HepG2 (cell line): ENCODE measurements at regions not wholly inside any gene's neighbourhood (a gene's known extent, or its start where the extent isn't known, plus 50 kb on each side); places are given as distances from the start of the nearest gene placed in this dataset.

ENCODE experiments used
- ATAC-seq: fragments of 200-7000 bp; cut with Tn5 transposase; 3 replicates; pipeline ENCODE4 v1.9.1; 2020; ENCODE audit warnings: mild to moderate bottlenecking, moderate library complexity
- BruUV-seq: library from RNA; stranded (reverse); fragments of 400-500 nt; replicated peaks from 2 replicates; lab custom pipeline; 2021; lab: Mats Ljungman, UMichigan
- CTCF ChIA-PET: fragments of 300-600 bp; formaldehyde crosslinking; extraction: SDS; loops from one replicate; lab custom pipeline; 2021; ENCODE audit warnings: low total read pairs, inconsistent platforms, low intra/inter-chr PET ratio; lab: Yijun Ruan, JAX
- POLR2A ChIA-PET: fragments of 350-600 bp; sonication (Branson Sonifier 250); formaldehyde crosslinking; loops from one replicate; lab custom pipeline; 2020; ENCODE audit warnings: antibody characterized with exemption, inconsistent platforms; lab: Yijun Ruan, JAX
- DNase-seq: peaks from one replicate; pipeline ENCODE4 v3.0.0-alpha.2; 2015; ENCODE audit warnings: low spot score
- FAIRE-seq: peaks from 3 replicates; lab custom pipeline; 2011; peaks lifted over from hg19 to GRCh38; lab: Jason Lieb, UNC
- H2AFZ ChIP-seq: one replicate; pipeline ENCODE4 v1.6.1; 2011; ENCODE audit warnings: low read length, inconsistent platforms
- H3K27ac ChIP-seq: fragments of 300-600 bp; 3 replicates; pipeline ENCODE4 v1.8.0; 2011; ENCODE audit warnings: mixed run types, mild to moderate bottlenecking, mixed read lengths, low read length, inconsistent platforms; ENCODE audit not compliant: insufficient read depth; ENCODE audit errors: extremely low read length
- H3K27me3 ChIP-seq, 2 experiments: fragments of 200-600 bp in 1 of 2; 2 replicates in 1 of 2; 3 replicates in 1 of 2; pipeline versions ENCODE4 v1.6.0 to v1.8.0; 2011; ENCODE audit warnings: low read length in 2 of 2, mild to moderate bottlenecking in 2 of 2, moderate library complexity in 2 of 2, inconsistent platforms in 1 of 2; ENCODE audit not compliant: insufficient read depth in 2 of 2, control insufficient read depth in 1 of 2
- H3K36me3 ChIP-seq, 2 experiments: fragments of 200-600 bp in 1 of 2; replicated peaks in 1 of 2; 2 replicates in 1 of 2; 3 replicates in 1 of 2; pipeline versions ENCODE4 v1.5.1 to v1.8.0; 2011; ENCODE audit warnings: low read length in 2 of 2, inconsistent platforms in 1 of 2; ENCODE audit not compliant: insufficient read depth in 2 of 2, control insufficient read depth in 1 of 2
- H3K4me1 ChIP-seq: 2 replicates; pipeline ENCODE4 v1.5.1; 2012; ENCODE audit warnings: low read length, inconsistent platforms; ENCODE audit not compliant: insufficient read depth
- H3K4me2 ChIP-seq: 2 replicates; pipeline ENCODE4 v1.6.0; 2011; ENCODE audit warnings: low read depth, low read length, inconsistent platforms
- H3K4me3 ChIP-seq, 3 experiments: fragments of 200-600 bp in 1 of 3; sonication (generic), shearing (Covaris generic) in 1 of 3; replicated peaks in 1 of 3; 2 replicates each; pipeline ENCODE4 v1.5.1; 2011 to 2016; ENCODE audit warnings: low read length in 3 of 3, inconsistent platforms in 2 of 3, low read depth in 2 of 3, mild to moderate bottlenecking in 2 of 3, control low read depth in 1 of 3, mixed read lengths in 1 of 3; ENCODE audit not compliant: insufficient read depth in 1 of 3
- H3K79me2 ChIP-seq: one replicate; pipeline ENCODE4 v1.6.1; 2011; ENCODE audit warnings: low read length, inconsistent platforms; ENCODE audit not compliant: insufficient read depth
- H3K9ac ChIP-seq: 2 replicates; pipeline ENCODE4 v1.6.0; 2011; ENCODE audit warnings: mild to moderate bottlenecking, low read depth, low read length, inconsistent platforms; ENCODE audit not compliant: insufficient read depth
- H3K9me3 ChIP-seq: 2 replicates; pipeline ENCODE4 v1.5.1; 2012; ENCODE audit warnings: mild to moderate bottlenecking, low read length
- H4K20me1 ChIP-seq: 2 replicates; pipeline ENCODE4 v1.6.0; 2011; ENCODE audit warnings: inconsistent platforms, mild to moderate bottlenecking, low read length, moderate library complexity; ENCODE audit not compliant: insufficient read depth
- CTCF ChIP-seq: sonication (generic); formaldehyde crosslinking; IDR thresholded peaks from 2 replicates; pipeline ENCODE4 v1.5.0; 2020; ENCODE audit warnings: mild to moderate bottlenecking, missing genetic modification reagents, moderate library complexity
- E2F1 ChIP-seq: sonication (generic); formaldehyde crosslinking; IDR thresholded peaks from 2 replicates; pipeline ENCODE4 v1.5.0; 2020; ENCODE audit warnings: missing genetic modification reagents
- ERF ChIP-seq: IDR thresholded peaks from 2 replicates; pipeline ENCODE4 v1.6.1; 2018; ENCODE audit warnings: missing biosample characterization, missing genetic modification reagents
- FOSL1 ChIP-seq: sonication (generic); formaldehyde crosslinking; IDR thresholded peaks from 2 replicates; pipeline ENCODE4 v1.9.0; 2021; ENCODE audit warnings: missing genetic modification reagents, borderline replicate concordance
- GTF3A ChIP-seq: sonication (generic); formaldehyde crosslinking; conservative IDR thresholded peaks from 2 replicates; pipeline ENCODE4 v1.4.0; 2020; ENCODE audit warnings: mild to moderate bottlenecking, missing genetic modification reagents
- HNRNPK ChIP-seq: fragments of 200-400 bp; formaldehyde crosslinking; IDR thresholded peaks from 2 replicates; pipeline ENCODE4 v1.6.1; 2018; ENCODE audit warnings: low read length, low read depth, moderate library complexity, mild to moderate bottlenecking; ENCODE audit not compliant: poor library complexity, severe bottlenecking
- HOXA5 ChIP-seq: sonication (generic); formaldehyde crosslinking; IDR thresholded peaks from 2 replicates; pipeline ENCODE4 v1.4.0; 2020; ENCODE audit warnings: missing genetic modification reagents
- KAT8 ChIP-seq: IDR thresholded peaks from 2 replicates; pipeline ENCODE4 v1.6.1; 2016; ENCODE audit warnings: missing genetic modification reagents, missing compliant biosample characterization
- KDM6A ChIP-seq: IDR thresholded peaks from 2 replicates; pipeline ENCODE4 v1.6.1; 2016; ENCODE audit warnings: low read depth
- MLLT10 ChIP-seq: sonication (generic); formaldehyde crosslinking; IDR thresholded peaks from 2 replicates; pipeline ENCODE4 v1.4.0; 2020; ENCODE audit warnings: missing genetic modification reagents
- PTBP1 ChIP-seq: fragments of 200-400 bp; formaldehyde crosslinking; IDR thresholded peaks from 2 replicates; pipeline ENCODE4 v1.6.1; 2018; ENCODE audit warnings: low read length, low read depth; ENCODE audit not compliant: poor library complexity, severe bottlenecking
- SRF ChIP-seq: IDR thresholded peaks from 2 replicates; pipeline ENCODE4 v1.6.1; 2011; ENCODE audit warnings: mild to moderate bottlenecking, low read depth, low read length, moderate library complexity
- STAG1 ChIP-seq: sonication (generic); formaldehyde crosslinking; IDR thresholded peaks from 2 replicates; pipeline ENCODE4 v1.4.0; 2020; ENCODE audit warnings: missing genetic modification reagents
- ZBTB7A ChIP-seq: sonication (generic); formaldehyde crosslinking; IDR thresholded peaks from 2 replicates; pipeline ENCODE4 v1.8.0; 2022; ENCODE audit warnings: mild to moderate bottlenecking, missing genetic modification reagents
- ZFYVE20 ChIP-seq: sonication (generic); formaldehyde crosslinking; IDR thresholded peaks from 2 replicates; pipeline ENCODE4 v1.8.0; 2023; ENCODE audit warnings: low read depth, mild to moderate bottlenecking, moderate library complexity, missing genetic modification reagents, borderline replicate concordance
- WGBS: methylation state at CpG from one replicate; pipeline ENCODE4 v1.1.6; 2017; ENCODE audit warnings: low lambda C conversion rate; 5-methylcytosine and 5-hydroxymethylcytosine counted together
- in situ Hi-C: cut with HindIII; loops from 2 replicates; pipeline ENCODE4 v1.10.0; 2017; ENCODE audit warnings: low pct_unique_long_range_greater_than_20kb; ENCODE audit not compliant: extremely low pct_ligation_motif_present
- intact Hi-C: fragments of 100-400 bp; cut with micrococcal nuclease; formaldehyde crosslinking; loops from one replicate; pipeline ENCODE4 v1.10.0; 2022; ENCODE audit not compliant: unreplicated experiment
- TF ChIP-seq, protein P1 (sequence below): sonication (generic); formaldehyde crosslinking; IDR thresholded peaks from 2 replicates; pipeline ENCODE4 v1.8.0; 2022; ENCODE audit warnings: mild to moderate bottlenecking, missing genetic modification reagents, moderate library complexity

DNA sequence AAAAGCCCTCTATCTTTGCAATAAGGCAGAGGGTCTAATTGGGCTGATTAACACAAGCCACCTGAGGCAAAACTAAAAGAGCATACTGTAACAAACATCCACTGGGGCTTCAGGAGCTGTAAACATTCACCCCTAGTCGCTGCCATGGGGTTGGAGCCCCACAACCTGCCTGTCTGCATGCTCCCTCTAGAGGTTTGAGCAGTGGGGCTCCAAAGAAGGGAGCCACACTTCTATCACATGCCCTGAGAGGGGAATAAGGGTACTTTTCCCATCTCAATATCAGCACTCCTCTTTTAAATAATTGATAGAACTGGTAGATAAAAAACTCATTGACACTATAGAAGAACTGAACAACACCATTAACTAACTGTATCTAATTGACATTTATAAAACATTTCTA lies 130.1 kb upstream of the COX10 start:
- in situ Hi-C loops, result no loop called here
- TF ChIP-seq, protein P1, sequence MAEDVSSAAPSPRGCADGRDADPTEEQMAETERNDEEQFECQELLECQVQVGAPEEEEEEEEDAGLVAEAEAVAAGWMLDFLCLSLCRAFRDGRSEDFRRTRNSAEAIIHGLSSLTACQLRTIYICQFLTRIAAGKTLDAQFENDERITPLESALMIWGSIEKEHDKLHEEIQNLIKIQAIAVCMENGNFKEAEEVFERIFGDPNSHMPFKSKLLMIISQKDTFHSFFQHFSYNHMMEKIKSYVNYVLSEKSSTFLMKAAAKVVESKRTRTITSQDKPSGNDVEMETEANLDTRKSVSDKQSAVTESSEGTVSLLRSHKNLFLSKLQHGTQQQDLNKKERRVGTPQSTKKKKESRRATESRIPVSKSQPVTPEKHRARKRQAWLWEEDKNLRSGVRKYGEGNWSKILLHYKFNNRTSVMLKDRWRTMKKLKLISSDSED (CRISPR knock-in tag), result no peak
- TF ChIP-seq CTCF (CRISPR knock-in tag), result peak; percentile 26; the same call in 1 of the 2 replicates
- TF ChIP-seq HNRNPK, result no peak
- TF ChIP-seq KAT8 (CRISPR knock-in tag), result no peak
- TF ChIP-seq SRF, result no peak
- TF ChIP-seq HOXA5 (CRISPR knock-in tag), result no peak
- TF ChIP-seq MLLT10 (CRISPR knock-in tag), result no peak
- no peak for TF ChIP-seq E2F1 (CRISPR knock-in tag)
- TF ChIP-seq STAG1 (CRISPR knock-in tag), result peak; percentile 21; the same call in 1 of the 2 replicates
- TF ChIP-seq ZBTB7A, result no peak
- no peak for TF ChIP-seq FOSL1 (CRISPR knock-in tag)
- no peak for TF ChIP-seq KDM6A
- TF ChIP-seq PTBP1, result no peak
- no peak for TF ChIP-seq ZFYVE20
- no peak for TF ChIP-seq GTF3A (CRISPR knock-in tag)
- TF ChIP-seq ERF (CRISPR knock-in tag), result no peak
- TF ChIP-seq, all 625 proteins: peak for 2
- no peak for ATAC-seq

More for the DNA sequence above, 130.1 kb upstream of the COX10 start:
- Histone ChIP-seq H3K9ac (no peak overlapping the region), H3K36me3 (no peaks in the 10 kb centered on the region), H3K27ac (no peak overlapping the region), H3K4me3 (no peak overlapping the region), H3K4me2 (no peak overlapping the region), H3K4me1 (peaks cover 1% of the 10 kb centered on the region), H2AFZ (no peak overlapping the region), H4K20me1 (no peaks in the 10 kb centered on the region), H3K79me2 (no peaks in the 10 kb centered on the region), H3K9me3 (no peaks in the 10 kb centered on the region), H3K27me3 (no peaks in the 10 kb centered on the region)
- no TSS peak for BruUV-seq
- no peak for DNase-seq
- CTCF ChIA-PET, result no interaction called here
- POLR2A ChIA-PET, result no interaction called here
- FAIRE-seq, result no peak
- intact Hi-C loops, result no loop called here
- 33% methylated on average over 1 of the region's 1 CpG for WGBS
